T-helper 17 cell (primary cell): ENCODE measurements at regions not wholly inside any gene's neighbourhood (a gene's known extent, or its start where the extent isn't known, plus 50 kb on each side); places are given as distances from the start of the nearest gene placed in this dataset.
"Not testable (repeated sequence)": the region's sequence is repeated elsewhere in the genome, so short reads cannot be mapped to it uniquely, and the experiment has no call there.

ENCODE experiments used
- ATAC-seq: fragments of 150-1000 bp; cut with Tn5 transposase; 2 replicates; pipeline ENCODE4 v1.10.0; 2021; ENCODE audit warnings: mild to moderate bottlenecking, moderate library complexity
- DNase-seq, 3 donors: peaks; one replicate each; pipeline versions ENCODE4 v3.0.0 to v3.0.0-alpha.2; 2020 to 2021
- H3K9me3 ChIP-seq: one replicate; pipeline ENCODE4 v1.7.0; 2013; ENCODE audit warnings: low read length, mild to moderate bottlenecking; ENCODE audit not compliant: control insufficient read depth, poor library complexity, severe bottlenecking
- H3K27ac Mint-ChIP-seq: one replicate; pipeline ENCODE4 v1.8.0; 2022; ENCODE audit warnings: mild to moderate bottlenecking, moderate library complexity, mixed read lengths
- H3K27me3 Mint-ChIP-seq: one replicate; pipeline ENCODE4 v1.8.0; 2022; ENCODE audit warnings: mixed read lengths
- H3K36me3 Mint-ChIP-seq: one replicate; pipeline ENCODE4 v1.8.0; 2022; ENCODE audit warnings: low read depth, mixed read lengths
- H3K4me1 Mint-ChIP-seq: one replicate; pipeline ENCODE4 v1.8.0; 2022; ENCODE audit warnings: mild to moderate bottlenecking, mixed read lengths
- H3K4me3 Mint-ChIP-seq: one replicate; pipeline ENCODE4 v1.8.0; 2022; ENCODE audit warnings: mild to moderate bottlenecking, moderate library complexity, mixed read lengths

- ATAC-seq: no peak
- Mint-ChIP-seq H3K4me3 (no peak overlapping the region), H3K4me1 (peaks cover 4% of the 10 kb centered on the region), H3K36me3 (peaks cover 4% of the 10 kb centered on the region), H3K27ac (no peak overlapping the region), H3K27me3 (peaks cover 15% of the 10 kb centered on the region)
- DNase-seq: no peak
- H3K9me3 ChIP-seq: no peaks in the 10 kb centered on the region
These were observed 84.0 kb downstream of the FMO4 start for GRCh38 chr1:171397851-171398469.

- H3K4me3 Mint-ChIP-seq: no peak overlapping the region
- no peak for DNase-seq
- peaks cover under 1% of the 10 kb centered on the region for H3K36me3 Mint-ChIP-seq
- no peak for ATAC-seq
- H3K27ac Mint-ChIP-seq: no peak overlapping the region
- peaks cover 2% of the 10 kb centered on the region for H3K27me3 Mint-ChIP-seq
- H3K9me3 ChIP-seq: no peaks in the 10 kb centered on the region
- peaks cover 4% of the 10 kb centered on the region for H3K4me1 Mint-ChIP-seq
These were observed 81.9 kb upstream of the PRRC2C start for GRCh38 chr1:171403393-171403792.

DNA sequence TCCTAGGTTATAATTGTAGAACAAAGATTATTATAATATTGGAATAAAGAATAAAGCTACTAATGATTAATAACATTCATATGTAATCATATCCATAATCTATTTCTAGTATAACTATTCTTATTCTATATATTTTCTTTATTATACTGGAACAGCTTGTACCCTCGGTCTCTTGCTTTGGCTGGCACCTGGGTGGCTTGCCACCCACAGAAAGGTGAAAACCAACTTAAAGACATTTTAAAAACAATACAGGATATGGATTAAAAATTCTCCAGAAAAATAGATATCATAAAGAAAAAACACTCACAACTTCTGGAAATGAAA lies 80.0 kb upstream of the PRRC2C start:
- DNase-seq (no peak), ATAC-seq (no peak)
- H3K4me1 Mint-ChIP-seq: peaks cover 4% of the 10 kb centered on the region
- H3K27ac Mint-ChIP-seq: no peak overlapping the region
- H3K27me3 Mint-ChIP-seq: no peaks in the 10 kb centered on the region
- H3K4me3 Mint-ChIP-seq: no peak overlapping the region
- H3K36me3 Mint-ChIP-seq: no peaks in the 10 kb centered on the region
- H3K9me3 ChIP-seq: no peaks in the 10 kb centered on the region

DNA sequence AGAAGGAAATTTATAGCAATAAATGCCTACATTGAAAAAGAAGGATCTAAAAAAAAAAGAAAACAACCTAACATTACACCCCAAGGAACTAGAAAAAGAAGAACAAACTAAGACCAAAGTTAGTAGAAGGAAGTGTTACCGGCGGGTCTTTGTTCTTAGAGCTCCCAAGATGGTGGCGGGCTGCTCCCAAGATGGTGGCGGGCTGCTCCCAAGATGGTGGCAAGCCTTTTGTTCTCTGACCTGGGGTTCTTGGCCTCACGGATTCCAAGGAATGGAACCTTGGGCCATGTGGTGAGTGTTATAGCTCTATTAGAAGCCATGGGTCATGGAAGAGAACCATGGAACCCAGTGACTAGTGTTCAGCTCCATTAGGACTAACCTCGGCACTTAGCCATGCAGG lies 71.8 kb upstream of the PRRC2C start:
- not testable (repeated sequence) for H3K9me3 ChIP-seq, H3K36me3 Mint-ChIP-seq, ATAC-seq, H3K4me1 Mint-ChIP-seq, DNase-seq, H3K4me3 Mint-ChIP-seq, H3K27me3 Mint-ChIP-seq, H3K27ac Mint-ChIP-seq

DNA sequence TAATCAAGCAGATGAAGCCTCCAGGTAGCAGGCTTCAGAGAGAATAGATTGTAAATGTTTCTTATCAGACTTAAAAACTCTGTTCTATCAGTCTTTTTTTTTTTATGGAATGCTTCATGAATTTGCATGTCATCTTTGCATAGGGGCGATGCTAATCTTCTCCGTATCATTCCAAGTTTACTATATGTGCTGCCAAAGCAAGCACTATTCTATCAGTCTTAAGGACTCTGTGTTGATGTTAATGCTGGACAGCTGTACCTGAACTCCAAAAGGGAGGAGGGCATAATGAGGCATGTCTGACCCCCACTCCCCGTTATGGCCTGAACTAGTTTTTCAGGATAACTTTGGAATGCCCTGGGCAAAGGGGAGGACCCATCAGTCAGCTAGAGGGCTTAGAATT lies 66.8 kb upstream of the PRRC2C start:
- Mint-ChIP-seq H3K27me3 (no peaks in the 10 kb centered on the region), H3K4me1 (peaks cover 22% of the 10 kb centered on the region), H3K4me3 (no peak overlapping the region)

GRCh38 chr1:171420810-171421209 lies 64.5 kb upstream of the PRRC2C start:
- DNase-seq: no peak
- peak overlapping the region; percentile 68 for H3K27ac Mint-ChIP-seq

More for the DNA sequence above, 66.8 kb upstream of the PRRC2C start:
- ATAC-seq: no peak
- Mint-ChIP-seq H3K36me3 (no peaks in the 10 kb centered on the region), H3K27ac (no peak overlapping the region)
- no peaks in the 10 kb centered on the region for H3K9me3 ChIP-seq
- DNase-seq: no peak

GRCh38 chr1:171421413-171422020 lies 63.8 kb upstream of the PRRC2C start:
- H3K4me1 Mint-ChIP-seq: peaks cover 22% of the 10 kb centered on the region
- no peaks in the 10 kb centered on the region for H3K9me3 ChIP-seq
- no peaks in the 10 kb centered on the region for H3K27me3 Mint-ChIP-seq
- H3K36me3 Mint-ChIP-seq: no peaks in the 10 kb centered on the region
- peak overlapping the region; percentile 68 for H3K27ac Mint-ChIP-seq
- H3K4me3 Mint-ChIP-seq: peak overlapping the region; percentile 65
- ATAC-seq (no peak), DNase-seq (no peak)

More at GRCh38 chr1:171420810-171421209, 64.5 kb upstream of the PRRC2C start:
- Mint-ChIP-seq H3K36me3 (no peaks in the 10 kb centered on the region), H3K4me3 (peak overlapping the region; percentile 65), H3K27me3 (no peaks in the 10 kb centered on the region), H3K4me1 (peaks cover 22% of the 10 kb centered on the region)
- no peaks in the 10 kb centered on the region for H3K9me3 ChIP-seq
- peak; percentile 78 for ATAC-seq

- no peak for ATAC-seq
- H3K27ac Mint-ChIP-seq: no peak overlapping the region
- no peak overlapping the region for H3K4me3 Mint-ChIP-seq
- no peaks in the 10 kb centered on the region for H3K36me3 Mint-ChIP-seq
- H3K4me1 Mint-ChIP-seq: peaks cover 22% of the 10 kb centered on the region
- H3K9me3 ChIP-seq: no peaks in the 10 kb centered on the region
- H3K27me3 Mint-ChIP-seq: no peaks in the 10 kb centered on the region
- DNase-seq: no peak
These were observed 62.8 kb upstream of the PRRC2C start for GRCh38 chr1:171422511-171422910.

GRCh38 chr1:171424494-171424893 lies 60.8 kb upstream of the PRRC2C start:
- no peak for DNase-seq

GRCh38 chr1:171426645-171427044 lies 58.7 kb upstream of the PRRC2C start:
- Mint-ChIP-seq H3K27ac (no peak overlapping the region), H3K4me1 (no peaks in the 10 kb centered on the region), H3K27me3 (no peaks in the 10 kb centered on the region), H3K36me3 (no peaks in the 10 kb centered on the region), H3K4me3 (no peak overlapping the region)
- no peak for ATAC-seq
- no peak for DNase-seq
- no peaks in the 10 kb centered on the region for H3K9me3 ChIP-seq

More at GRCh38 chr1:171424494-171424893, 60.8 kb upstream of the PRRC2C start:
- H3K36me3 Mint-ChIP-seq: no peaks in the 10 kb centered on the region
- peaks cover 17% of the 10 kb centered on the region for H3K4me1 Mint-ChIP-seq
- H3K4me3 Mint-ChIP-seq: no peak overlapping the region
- no peaks in the 10 kb centered on the region for H3K9me3 ChIP-seq
- no peak for ATAC-seq
- no peaks in the 10 kb centered on the region for H3K27me3 Mint-ChIP-seq
- no peak overlapping the region for H3K27ac Mint-ChIP-seq

GRCh38 chr1:171427852-171428471 lies 57.4 kb upstream of the PRRC2C start:
- Mint-ChIP-seq H3K27ac (no peak overlapping the region), H3K4me3 (no peak overlapping the region), H3K27me3 (no peaks in the 10 kb centered on the region), H3K36me3 (no peaks in the 10 kb centered on the region), H3K4me1 (no peaks in the 10 kb centered on the region)
- no peaks in the 10 kb centered on the region for H3K9me3 ChIP-seq
- DNase-seq: no peak
- no peak for ATAC-seq

DNA sequence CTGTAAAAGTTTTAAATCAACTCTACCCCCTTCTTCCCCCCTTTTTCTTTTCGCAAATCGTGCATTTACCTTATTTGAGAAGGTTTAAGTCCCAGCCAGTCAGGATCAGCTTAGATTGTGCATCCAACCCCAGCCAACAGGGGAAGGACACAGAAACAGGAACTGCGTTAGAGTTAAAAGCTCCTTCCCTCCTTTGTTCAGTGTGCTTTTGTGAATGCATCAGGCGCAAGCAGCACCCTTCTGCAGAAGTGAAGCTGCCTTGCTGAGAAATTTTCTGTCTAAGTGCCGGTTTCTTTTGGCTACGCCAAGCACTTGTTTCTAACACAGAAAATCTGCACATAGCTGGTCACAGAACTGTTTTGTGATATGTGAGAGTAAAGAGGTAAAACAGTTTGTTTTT lies 56.2 kb upstream of the PRRC2C start:
- H3K4me1 Mint-ChIP-seq: no peaks in the 10 kb centered on the region

DNA sequence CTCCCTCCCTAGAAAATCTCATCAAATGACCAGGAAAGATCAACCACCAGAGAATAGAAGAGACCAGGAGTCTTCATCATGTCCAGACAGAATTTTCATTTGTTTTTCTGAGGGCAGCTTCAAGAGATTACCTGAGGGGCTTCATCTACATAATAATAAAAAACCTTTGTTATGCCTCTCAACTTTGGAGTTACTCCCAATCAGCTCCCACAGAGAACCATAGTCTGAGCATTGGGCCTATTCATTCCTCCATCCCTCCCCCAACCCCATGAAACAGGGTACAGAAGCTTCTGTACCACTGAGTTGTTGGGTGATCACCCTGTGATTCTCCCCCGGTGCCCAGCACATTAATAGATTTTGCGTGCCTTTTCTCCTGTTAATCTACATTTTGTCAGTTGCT lies 53.3 kb upstream of the PRRC2C start:
- no peak for DNase-seq
- Mint-ChIP-seq H3K27me3 (no peaks in the 10 kb centered on the region), H3K27ac (no peak overlapping the region), H3K4me1 (peaks cover 9% of the 10 kb centered on the region), H3K36me3 (no peaks in the 10 kb centered on the region), H3K4me3 (no peak overlapping the region)
- ATAC-seq: no peak
- H3K9me3 ChIP-seq: no peaks in the 10 kb centered on the region

More for the DNA sequence above, 56.2 kb upstream of the PRRC2C start:
- Mint-ChIP-seq H3K27me3 (no peaks in the 10 kb centered on the region), H3K36me3 (no peaks in the 10 kb centered on the region), H3K4me3 (no peak overlapping the region), H3K27ac (no peak overlapping the region)
- no peaks in the 10 kb centered on the region for H3K9me3 ChIP-seq
- ATAC-seq: no peak
- no peak for DNase-seq

- DNase-seq: no peak
- H3K9me3 ChIP-seq: no peaks in the 10 kb centered on the region
- Mint-ChIP-seq H3K4me1 (peaks cover 9% of the 10 kb centered on the region), H3K27ac (no peak overlapping the region), H3K27me3 (no peaks in the 10 kb centered on the region), H3K36me3 (no peaks in the 10 kb centered on the region), H3K4me3 (no peak overlapping the region)
- no peak for ATAC-seq
These were observed 52.9 kb upstream of the PRRC2C start for GRCh38 chr1:171432473-171432872.
